Stimulated activated CD8-positive, alpha-beta memory T cell treated with anti-CD3 and anti-CD28 coated beads, Interleukin-4, amount 100 ng/mL, for 24 hours (primary cell): ENCODE measurements at regions not wholly inside any gene's neighbourhood (a gene's known extent, or its start where the extent isn't known, plus 50 kb on each side); places are given as distances from the start of the nearest gene placed in this dataset.
A peak's percentile ranks its signal among the peaks of the same experiment; 100 is the strongest.

Experiments
- DNase-seq: peaks from one replicate; pipeline ENCODE4 v3.0.0-alpha.2; 2020; ENCODE audit warnings: low read depth

DNA sequence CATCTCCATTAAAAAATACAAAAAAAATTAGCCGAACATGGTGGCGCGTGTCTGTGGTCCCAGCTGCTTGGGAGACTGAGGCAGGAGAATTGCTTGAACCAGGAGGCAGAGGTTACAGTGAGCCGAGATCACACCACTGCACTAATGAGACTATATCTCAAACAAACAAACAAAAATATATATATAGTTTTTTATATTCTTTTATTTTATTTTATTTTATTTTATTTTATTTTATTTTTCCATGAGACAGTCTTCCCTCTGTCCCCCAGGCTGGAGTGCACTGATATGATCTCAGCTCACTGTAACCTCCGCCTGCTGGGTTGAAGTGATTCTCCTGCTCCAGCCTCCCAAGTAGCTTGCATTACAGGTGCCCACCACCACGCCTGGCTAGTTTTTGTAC is 79.5 kb downstream of the IRF2BPL start:
- no peak for DNase-seq

DNA sequence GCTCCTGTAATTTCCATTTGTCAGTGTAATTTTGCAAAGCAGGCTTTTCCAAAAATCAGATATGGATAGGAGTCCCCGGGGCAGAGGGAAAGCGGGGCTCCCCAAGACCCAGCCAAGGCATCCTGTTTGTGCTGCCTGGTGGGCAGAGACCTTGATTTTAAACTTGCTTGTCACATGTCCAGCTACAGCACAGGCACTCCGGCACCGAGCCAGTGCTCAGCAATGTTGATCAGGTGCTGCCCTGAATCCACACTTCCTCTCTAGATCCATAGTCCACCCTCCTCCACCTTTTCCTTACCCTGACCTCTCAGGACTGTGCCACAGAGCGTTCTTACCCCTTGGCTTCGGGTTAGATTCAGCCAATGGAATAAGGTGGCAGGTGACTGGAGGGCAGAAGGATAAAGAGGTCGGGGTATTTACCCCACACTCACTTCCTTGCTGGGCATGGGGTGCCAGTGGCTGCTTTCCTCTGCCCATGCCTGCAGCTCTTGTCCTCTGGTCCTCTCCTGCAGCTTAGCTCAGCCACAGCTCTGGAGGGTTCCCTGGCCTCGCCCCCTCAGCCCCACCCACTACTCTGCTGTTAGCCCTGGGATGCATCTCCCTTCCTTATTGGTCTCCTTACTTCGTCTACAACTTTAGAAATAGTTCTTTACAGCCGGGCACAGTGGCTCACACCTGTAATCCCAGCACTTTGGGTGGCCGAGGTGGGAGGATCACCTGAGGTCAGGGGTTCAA is 80.1 kb downstream of the IRF2BPL start:
- DNase-seq = no peak

DNA sequence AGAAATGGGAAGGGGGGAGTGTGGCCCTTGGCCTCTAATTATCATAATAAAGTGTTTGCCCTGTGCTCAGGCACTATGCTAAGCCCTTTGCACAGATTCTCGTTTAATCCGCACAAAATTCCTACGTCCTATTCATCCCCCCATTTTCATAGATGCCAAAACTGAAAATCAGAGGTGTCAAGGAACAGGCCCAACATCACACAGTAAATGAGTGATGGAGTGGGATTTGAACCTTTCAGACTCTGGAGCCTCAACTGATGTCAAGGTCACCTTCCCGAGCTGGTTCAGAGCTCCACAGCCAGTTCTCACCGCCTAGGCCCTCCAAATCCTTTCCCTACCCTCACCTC is 80.7 kb downstream of the IRF2BPL start:
- no peak for DNase-seq

DNA sequence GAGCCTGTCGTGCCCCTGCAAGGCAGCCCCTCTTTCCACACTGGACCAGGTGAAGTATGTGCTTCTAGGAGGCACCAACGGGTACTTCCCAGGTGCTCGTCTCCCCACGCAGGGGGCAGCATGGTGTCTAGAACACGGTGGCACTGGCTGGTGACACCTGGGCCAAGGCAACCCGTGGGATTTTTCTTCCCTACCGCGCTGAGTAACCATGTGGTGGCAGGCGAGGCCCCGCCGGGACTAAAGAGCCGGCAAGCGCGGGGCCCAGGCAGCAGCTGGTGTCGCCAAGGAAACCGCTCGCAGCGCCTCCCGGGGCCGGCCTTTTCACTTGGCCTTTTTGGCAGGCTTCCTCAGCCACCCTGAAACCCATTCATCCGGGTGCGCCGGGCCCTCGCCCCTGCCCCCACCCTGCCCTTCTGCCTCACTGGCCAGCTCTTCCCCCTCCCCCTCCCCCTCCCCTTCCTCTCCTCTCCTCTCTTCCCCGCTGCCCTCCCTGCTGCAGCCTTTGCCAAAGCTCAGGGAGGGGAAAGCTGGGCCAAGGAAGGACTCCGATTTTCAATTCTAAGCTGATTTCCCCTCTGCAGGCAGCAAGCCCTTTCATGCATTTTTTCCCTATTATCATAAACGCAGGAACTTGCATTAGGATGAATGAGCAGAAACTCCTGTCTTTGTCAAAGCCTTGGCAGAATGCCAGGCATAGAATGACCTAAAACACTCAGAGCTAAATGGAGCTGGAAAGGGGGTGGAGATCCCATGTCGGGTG is 81.2 kb downstream of the IRF2BPL start:
- peak; percentile 68 for DNase-seq

DNA sequence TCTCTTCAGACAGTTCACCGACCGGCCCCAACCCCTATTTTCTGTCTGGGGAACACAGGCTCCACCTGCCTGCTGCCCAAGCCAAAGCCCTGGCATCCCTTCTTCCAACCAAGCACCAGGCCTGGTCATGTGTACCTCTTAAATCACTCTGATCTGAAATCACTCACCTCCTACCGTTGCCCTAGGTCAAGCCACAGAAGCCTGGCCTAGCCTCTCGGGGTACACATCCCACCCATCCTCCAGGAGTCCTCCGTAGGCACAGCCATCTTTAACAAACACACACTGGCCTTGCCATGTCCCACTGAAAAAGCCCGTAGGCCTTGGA is 81.8 kb downstream of the IRF2BPL start:
- no peak for DNase-seq

DNA sequence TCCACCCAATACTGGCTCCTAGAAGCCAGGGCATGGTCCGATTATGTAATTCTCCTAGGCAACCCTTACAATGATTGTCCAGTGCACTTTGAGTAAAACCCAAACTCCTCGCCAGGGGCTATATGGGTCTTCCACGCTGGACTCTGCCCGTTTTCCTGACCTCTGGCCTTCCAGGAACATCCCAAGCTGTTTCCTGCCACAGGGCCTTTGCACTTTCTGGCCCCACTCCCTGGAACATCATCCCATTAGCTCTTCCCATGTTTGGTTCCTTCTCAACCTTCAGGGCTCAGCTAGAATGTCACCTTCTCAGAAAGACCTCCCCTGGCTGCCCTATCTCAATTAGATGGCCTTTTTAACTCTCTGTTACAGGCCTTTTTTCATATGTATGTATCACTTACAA is 85.4 kb downstream of the IRF2BPL start:
- DNase-seq = no peak

DNA sequence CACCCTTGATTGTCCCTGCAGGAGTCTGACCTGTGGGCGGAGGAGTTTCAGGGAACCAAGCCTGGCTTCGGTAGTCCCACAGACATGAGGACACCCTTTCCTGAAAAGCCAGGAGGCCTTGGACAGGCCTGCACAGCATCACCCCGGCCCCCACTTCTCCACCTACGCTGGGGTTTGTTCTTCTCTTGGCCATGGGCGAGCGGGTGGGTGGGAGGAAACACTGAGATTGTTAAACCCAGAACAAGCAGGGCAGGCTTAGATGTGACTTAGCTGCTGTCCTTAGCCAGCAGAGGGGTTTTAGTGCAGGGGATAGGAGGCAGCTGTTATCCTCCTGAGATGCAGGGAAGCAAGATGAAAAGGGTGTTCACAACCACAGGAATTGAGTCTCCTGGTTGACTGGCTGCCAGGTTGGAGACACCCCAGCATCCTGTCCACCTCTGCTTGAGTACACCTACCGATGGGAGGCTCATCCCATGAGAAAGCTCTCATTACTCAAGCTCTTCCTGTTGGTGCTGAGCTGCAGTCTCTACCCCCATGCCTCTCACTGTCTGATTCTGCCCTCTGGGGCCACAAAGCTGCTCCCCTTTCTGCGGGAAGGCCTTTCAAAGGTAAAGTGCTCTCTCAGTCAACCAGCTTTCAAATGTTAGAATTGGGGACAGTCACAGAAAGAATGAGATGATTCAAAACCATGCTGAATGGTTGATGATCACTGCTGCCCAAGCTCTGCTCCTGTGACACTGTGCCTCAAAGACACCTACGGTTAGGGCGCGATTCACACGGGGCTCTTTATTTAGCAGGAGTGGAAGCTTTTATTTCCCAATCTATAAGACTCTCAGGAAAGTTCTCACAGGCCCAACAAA is 86.3 kb downstream of the IRF2BPL start:
- DNase-seq = no peak

DNA sequence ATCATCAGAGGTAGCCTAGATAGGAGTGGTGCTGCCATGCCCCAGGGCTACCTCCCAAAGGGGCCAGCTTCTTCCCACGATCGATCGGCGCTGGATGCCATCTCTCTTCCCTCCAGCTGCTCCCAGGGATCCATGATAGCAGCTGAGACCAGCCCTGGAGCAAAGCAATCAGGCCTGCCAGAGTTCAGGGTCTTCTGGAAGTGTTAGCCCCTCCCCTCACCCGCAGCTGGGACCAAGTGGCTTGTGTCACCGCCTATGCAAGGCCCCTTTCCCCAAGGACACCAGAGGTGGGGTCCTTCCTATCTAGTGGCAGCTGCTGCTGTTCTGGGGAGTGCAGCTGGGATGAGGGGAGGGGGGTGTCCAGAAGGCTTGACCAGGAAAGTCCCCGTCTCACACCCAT is 87.0 kb downstream of the IRF2BPL start:
- DNase-seq = no peak

DNA sequence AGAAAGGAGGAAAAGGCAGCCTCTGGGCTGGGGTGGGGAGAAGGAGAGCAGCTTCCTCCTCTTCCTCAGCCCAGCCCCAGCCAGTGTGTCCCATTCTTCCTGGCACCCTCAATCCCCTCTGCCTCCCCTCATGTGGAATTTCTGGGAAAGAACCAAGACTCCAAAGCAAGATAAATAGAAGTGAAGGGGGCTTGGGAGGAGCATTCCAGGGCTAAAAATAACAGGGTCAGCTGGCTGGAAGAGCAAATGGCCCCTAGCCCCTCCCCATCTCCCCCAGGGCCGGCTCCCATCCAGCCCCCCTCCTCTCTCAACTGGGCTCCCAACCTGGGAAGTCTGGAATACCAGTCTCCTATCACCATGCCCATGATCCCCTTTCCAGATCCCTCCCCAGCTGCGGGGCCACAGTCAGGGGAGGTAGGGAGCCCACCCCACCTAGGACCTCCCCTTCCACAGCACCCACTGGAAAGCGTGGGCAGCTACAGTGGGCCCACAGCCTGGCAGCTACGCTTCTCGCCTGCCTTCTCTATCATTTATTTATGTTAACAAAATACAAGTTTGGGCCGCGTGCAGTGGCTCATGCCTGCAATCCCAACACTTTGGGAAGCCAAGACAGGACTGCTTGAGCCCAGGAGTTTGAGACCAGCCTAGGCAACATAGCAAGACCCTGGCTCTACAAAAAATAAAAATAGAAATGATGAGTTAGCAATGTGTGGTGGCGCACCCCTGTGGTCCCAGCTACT is 88.3 kb downstream of the IRF2BPL start:
- DNase-seq = no peak

DNA sequence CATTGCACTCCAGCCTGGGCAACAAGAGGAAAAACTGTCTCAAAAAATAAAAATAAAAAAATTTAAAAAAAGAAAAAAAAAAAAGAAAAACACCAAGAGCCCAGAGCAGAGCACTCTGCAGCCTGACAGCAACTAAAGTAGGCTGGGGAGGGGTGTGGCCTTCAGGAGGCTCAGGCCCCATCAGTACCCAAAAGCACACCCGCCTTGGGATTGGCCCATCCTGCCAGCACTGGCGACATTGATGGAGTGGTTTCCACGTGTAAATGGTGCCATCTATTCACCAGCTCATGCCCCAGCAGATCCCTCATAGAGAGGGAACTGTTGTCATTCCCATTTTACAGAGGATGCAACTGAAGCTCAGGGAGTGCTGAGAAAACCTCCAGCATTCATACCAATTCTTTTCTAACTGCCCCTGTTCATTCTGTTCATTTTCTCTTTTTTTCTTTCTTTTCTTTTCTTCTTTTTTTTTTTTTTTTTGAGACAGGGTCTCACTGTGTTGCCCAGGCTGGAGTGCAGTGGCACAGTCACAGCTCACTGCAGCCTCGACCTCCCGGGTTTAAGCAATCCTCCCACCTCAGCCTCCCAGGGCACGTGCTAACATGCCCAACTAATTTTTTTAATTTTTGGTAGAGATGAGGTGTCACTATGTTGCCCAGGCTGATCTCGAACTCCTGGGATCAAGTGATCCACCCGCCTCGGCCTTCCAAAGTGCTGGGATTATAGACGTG is 89.3 kb downstream of the IRF2BPL start:
- no peak for DNase-seq

DNA sequence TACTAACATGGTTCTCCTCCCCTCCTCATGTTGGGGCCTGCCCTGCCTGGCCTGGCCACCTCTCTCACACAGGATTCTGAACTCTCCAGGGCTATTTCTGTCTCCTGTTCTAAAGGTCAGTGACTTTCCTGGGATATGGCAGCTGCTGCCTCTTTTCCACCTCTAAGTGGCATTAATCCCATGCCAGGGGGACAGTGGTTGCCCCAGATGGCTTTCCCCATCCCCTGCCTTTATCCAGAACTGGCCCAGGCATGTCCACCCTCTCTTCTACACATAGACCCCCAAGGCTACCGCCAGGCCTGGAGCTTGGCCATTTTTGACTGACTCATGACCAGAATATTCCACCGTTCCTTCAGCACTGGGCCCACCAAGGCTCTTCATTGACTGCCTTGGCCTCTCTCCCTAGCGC is 90.4 kb downstream of the IRF2BPL start:
- DNase-seq = no peak

DNA sequence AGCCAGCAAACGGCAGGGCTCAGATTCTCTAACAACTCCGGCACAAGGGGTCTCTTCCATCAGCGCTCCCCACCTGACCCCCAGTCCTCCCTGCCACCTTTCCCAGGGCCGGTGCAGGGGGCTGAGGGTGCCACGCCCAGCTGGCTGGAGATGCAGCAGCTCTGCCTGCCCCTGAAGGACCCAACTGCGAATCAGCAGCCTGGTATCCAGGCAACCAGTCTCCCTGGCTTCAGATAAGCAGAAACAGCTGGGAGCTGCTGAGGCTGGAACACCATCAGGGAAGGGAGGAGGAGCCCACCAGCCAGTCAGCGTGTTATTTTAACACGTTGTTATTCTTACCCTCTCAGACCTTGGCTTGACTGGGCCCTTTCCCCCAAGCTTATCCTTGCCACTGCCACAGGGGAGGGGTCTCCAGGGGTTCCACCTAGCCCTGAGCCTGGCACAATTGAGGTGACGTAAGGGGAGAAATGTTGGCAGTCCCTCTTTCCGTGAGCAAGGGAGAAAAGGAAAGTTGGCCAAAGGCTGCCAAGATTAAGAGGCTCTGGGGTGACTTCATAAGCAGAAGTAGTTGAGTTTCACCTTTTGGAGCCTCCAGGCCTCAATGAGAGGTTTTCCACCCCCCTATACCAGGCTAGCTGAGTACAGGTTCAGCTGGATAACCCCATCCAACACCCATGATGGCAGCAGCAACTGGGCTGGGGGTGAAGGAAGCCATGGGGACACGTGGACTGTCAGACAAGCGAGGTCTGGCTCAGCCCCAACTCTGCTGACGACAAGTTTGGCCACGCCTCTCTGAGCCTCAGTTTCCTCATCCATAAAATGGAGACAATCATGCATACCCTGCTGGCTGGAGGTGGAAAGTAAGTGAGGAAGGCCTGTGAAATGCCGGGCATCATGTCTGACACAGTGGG is 91.1 kb downstream of the IRF2BPL start:
- no peak for DNase-seq

DNA sequence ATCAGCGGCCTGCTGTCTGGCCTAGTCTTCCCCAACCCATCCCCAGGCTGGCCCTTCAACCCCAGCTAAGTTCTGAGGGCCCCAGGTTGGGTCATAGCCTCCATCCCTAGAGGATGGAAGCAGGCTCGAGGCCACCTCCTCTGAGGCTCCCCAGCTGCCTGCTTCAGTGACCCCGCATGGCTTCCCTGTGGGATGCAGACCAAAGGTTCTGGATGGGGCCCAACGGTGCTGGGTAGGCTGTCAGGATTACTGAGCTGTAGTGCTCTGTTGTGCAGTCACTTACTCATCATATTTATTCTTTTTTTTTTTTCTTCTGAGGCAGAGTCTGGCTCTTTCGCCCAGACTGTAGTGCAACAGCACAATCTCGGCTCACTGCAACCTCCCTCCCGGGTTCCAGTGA is 92.0 kb downstream of the IRF2BPL start:
- no peak for DNase-seq

DNA sequence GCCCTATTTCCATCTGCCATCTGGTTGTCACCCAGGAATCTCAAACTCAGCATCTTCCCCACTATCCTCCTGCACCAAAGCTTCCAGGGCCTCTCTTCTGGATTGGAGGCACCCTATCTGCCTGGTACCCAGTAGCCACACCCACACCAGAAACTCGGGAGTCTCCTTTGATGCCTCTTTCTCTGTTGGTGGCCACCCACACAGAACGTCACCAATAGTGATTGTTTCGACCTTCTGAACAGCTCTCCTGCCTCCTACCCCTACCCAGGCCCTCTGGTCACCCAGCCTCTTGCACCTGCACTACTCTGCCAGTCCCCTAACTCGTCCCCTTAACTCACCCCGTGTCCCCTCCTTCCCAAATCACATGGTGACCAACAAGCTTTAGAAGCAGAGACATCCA is 95.0 kb downstream of the IRF2BPL start:
- DNase-seq = no peak

DNA sequence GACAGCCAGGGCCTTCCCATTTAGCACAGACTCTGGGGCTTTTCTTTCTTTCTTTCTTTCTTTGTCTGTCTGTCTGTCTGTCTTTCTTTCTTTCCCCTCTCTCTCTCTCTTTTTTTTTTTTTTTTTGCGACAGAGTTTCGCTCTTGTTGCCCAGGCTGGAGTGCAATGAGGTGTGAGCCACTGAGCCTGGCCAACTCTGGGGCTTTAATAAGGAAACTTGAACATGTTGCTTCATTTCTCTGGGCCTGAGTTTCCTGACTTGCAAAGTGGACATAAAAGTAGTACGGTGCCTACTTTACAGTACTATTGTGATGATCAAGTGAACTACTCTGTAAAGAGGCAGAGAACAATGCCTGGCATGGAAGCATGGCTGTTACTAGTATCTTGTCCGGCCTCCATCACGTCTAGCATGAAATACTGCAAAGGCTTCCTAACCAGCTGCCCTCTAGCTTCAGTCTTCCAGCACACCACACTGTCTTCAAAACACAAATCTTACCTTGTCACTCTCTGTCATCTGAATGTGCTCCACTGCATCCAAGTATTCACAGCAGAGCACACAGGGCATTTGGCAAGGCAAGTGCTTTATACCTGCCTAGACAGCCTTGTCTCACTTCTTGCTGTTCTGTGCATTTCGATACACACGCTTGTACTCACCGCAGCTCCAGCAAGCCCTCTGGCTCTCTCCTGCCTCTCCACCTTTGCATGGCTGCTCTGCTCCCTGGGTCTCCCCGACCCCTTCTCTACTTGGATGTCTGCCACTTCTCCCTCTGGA is 96.7 kb downstream of the IRF2BPL start:
- no peak for DNase-seq

DNA sequence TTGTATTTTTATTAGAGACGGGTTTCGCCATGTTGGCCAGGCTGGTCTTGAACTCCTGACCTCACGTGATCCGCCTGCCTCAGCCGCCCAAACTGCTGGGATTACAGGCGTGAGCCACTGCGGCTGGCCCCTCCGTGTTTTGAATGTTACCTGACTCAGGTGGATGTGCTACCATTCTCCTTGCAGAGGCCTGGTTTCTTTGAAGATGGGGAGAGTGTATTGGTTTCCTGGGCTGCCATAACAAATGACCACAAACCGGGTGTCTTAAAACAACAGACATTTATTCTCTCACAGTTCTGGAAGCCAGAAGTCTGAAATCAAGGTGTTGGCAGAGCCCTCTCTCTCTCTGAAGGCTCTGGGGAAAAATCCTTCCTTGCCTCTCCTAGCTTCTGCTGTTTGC is 98.0 kb downstream of the IRF2BPL start:
- no peak for DNase-seq

DNA sequence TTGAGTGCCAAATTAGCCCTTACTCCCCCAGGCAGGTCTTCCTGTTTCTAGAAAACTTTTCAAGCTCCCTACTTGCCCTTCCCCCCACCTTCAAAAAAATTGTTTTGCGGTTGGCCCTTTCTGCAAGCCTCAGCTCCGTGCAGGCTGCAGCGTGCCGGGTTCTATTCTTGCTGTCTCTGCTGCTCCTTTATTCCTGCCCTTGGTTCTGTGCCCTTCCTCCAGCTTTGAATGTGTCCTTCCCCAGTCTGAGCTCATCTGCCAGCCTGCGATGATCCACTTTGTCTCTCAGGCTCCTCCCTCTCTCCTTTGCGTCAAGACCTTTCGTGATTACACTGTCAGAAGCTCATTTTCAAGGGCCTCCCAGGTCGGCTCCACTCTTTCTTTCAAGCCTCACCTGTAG is 98.6 kb downstream of the IRF2BPL start:
- DNase-seq = no peak

DNA sequence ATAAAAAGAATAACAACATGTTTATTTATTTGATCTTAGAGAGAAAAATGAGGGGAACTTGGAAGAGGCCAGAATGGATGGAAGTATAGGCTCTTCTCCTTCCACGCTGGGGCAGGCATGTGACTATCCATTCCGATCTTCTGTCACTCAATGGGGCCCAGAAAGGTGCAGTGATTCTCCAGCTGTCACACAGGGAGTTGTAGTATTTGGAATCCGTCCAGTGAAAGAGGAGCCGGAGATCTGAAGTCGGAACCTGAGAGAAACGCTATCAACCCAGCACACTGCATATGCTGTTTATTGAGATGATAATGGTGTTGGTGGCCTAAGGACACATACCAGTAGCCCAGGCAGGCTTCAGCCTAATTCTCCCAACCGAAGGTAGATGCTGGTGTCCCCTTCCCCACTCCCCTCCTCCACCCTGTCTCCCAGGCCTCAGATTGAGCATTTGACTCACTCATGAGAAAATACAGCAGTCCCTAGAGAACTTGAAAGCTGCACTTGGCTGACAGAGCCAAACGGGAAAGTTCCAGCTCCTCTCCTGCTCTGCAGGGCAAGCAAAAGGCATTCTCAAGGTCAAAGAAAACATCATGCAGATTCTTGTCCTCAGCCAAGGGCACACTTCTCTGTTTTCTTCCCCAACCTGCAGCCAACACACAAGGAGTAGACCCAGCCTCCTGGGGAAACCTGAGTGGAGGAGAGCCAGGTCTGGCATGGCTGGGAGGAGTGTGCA is 100.4 kb downstream of the IRF2BPL start:
- DNase-seq = no peak
